B cell (primary cell): ENCODE measurements at regions not wholly inside any gene's neighbourhood (a gene's known extent, or its start where the extent isn't known, plus 50 kb on each side); places are given as distances from the start of the nearest gene placed in this dataset.

Experiments
- ATAC-seq: fragments of 200-7000 bp; cut with Tn5 transposase; one replicate; pipeline ENCODE4 v1.10.0; 2021; ENCODE audit warnings: low read depth, mild to moderate bottlenecking, moderate number of reproducible peaks, moderate library complexity
- CTCF ChIA-PET: fragments of 350-600 bp; sonication (Branson Sonifier 250); formaldehyde crosslinking; loops from one replicate; lab custom pipeline; 2021; ENCODE audit warnings: antibody characterized with exemption, inconsistent platforms; lab: Charles Lee
- POLR2A ChIA-PET: fragments of 350-600 bp; sonication (Branson Sonifier 250); formaldehyde crosslinking; loops from one replicate; lab custom pipeline; 2021; ENCODE audit warnings: antibody characterized with exemption; lab: Charles Lee
- DNase-seq: peaks from one replicate; pipeline ENCODE4 v3.0.0; 2013
- H2AFZ ChIP-seq: 2 replicates; pipeline ENCODE4 v1.6.1; 2012; ENCODE audit warnings: mild to moderate bottlenecking, low read depth, low read length; ENCODE audit not compliant: insufficient read depth, poor library complexity, severe bottlenecking
- H3K27ac ChIP-seq, 2 donors: 1 replicate in 1 of 2; 2 replicates in 1 of 2; pipeline ENCODE4 v1.5.1; 2012 to 2013; ENCODE audit warnings: low read length in 2 of 2, mild to moderate bottlenecking in 2 of 2, moderate library complexity in 1 of 2
- H3K27me3 ChIP-seq, 4 experiments: fragments of 200-600 bp in 1 of 4; sonication (generic) in 1 of 4; replicated peaks in 1 of 4; 1 replicate in 2 of 4; 2 replicates in 2 of 4; pipeline versions ENCODE4 v1.6.1 to v1.7.0; 2013 to 2016; ENCODE audit warnings: low read length in 3 of 4, mild to moderate bottlenecking in 2 of 4, mixed read lengths in 1 of 4, moderate library complexity in 1 of 4; ENCODE audit not compliant: insufficient read depth in 4 of 4, control insufficient read depth in 3 of 4; ENCODE audit errors: control extremely low read depth in 1 of 4
- H3K36me3 ChIP-seq, 2 experiments: replicated peaks in 1 of 2; 1 replicate in 1 of 2; 2 replicates in 1 of 2; pipeline versions ENCODE4 v1.6.1 to v1.7.1; 2013; ENCODE audit warnings: low read length in 1 of 2; ENCODE audit not compliant: insufficient read depth in 2 of 2, control insufficient read depth in 1 of 2; ENCODE audit errors: control extremely low read depth in 1 of 2, extremely low read depth in 1 of 2
- H3K4me1 ChIP-seq, 2 donors: fragments of 200-600 bp in 1 of 2; sonication (generic) in 1 of 2; 1 replicate in 1 of 2; 2 replicates in 1 of 2; pipeline versions ENCODE4 v1.5.1 to v1.6.1; 2013 to 2017; ENCODE audit warnings: low read length in 2 of 2; ENCODE audit not compliant: control insufficient read depth in 2 of 2, insufficient read depth in 2 of 2
- H3K4me2 ChIP-seq: replicated peaks from 2 replicates; pipeline ENCODE3; 2012; ENCODE audit warnings: mild to moderate bottlenecking, low read depth, low read length; ENCODE audit not compliant: poor library complexity, severe bottlenecking
- H3K4me3 ChIP-seq, 5 experiments: fragments of 200-600 bp in 1 of 5; sonication (generic) in 1 of 5; 1 replicate in 3 of 5; 2 replicates in 2 of 5; pipeline versions ENCODE4 v1.5.1 to v1.7.0; 2011 to 2016; ENCODE audit warnings: low read length in 4 of 5, mild to moderate bottlenecking in 4 of 5, low read depth in 2 of 5, control low read depth in 1 of 5, moderate library complexity in 1 of 5; ENCODE audit not compliant: insufficient read depth in 1 of 5; ENCODE audit errors: control extremely low read depth in 1 of 5, extremely low read depth in 1 of 5
- H3K79me2 ChIP-seq: fragments of 200-600 bp; sonication (generic); one replicate; pipeline ENCODE4 v1.6.0; 2016; ENCODE audit warnings: low read length; ENCODE audit not compliant: control insufficient read depth, insufficient read depth
- H3K9ac ChIP-seq: fragments of 200-600 bp; sonication (generic); 2 replicates; pipeline ENCODE4 v1.6.1; 2017; ENCODE audit warnings: mild to moderate bottlenecking, low read length, moderate library complexity
- H3K9me3 ChIP-seq, 3 donors: one replicate each; pipeline versions ENCODE4 v1.6.1 to v1.7.1; 2013; ENCODE audit warnings: low read length in 2 of 3; ENCODE audit not compliant: control insufficient read depth in 2 of 3, insufficient read depth in 1 of 3; ENCODE audit errors: control extremely low read depth in 1 of 3
- H4K20me1 ChIP-seq: 2 replicates; pipeline ENCODE4 v1.6.0; 2012; ENCODE audit warnings: mild to moderate bottlenecking, low read length; ENCODE audit not compliant: insufficient read depth, control insufficient read depth, poor library complexity, severe bottlenecking
- H3K27ac Mint-ChIP-seq: one replicate; pipeline ENCODE4 v1.8.0; 2021; ENCODE audit warnings: mixed read lengths
- H3K27me3 Mint-ChIP-seq: one replicate; pipeline ENCODE4 v1.8.0; 2021; ENCODE audit warnings: mixed read lengths
- H3K4me1 Mint-ChIP-seq: one replicate; pipeline ENCODE4 v1.8.0; 2021; ENCODE audit warnings: mixed read lengths
- H3K4me3 Mint-ChIP-seq: one replicate; pipeline ENCODE4 v1.8.0; 2021; ENCODE audit warnings: mixed read lengths
- H3K9me3 Mint-ChIP-seq: one replicate; pipeline ENCODE4 v1.8.0; 2022; ENCODE audit warnings: mixed read lengths; ENCODE audit not compliant: insufficient read depth
- EZH2 ChIP-seq: IDR thresholded peaks from 2 replicates; pipeline ENCODE4 v1.6.1; 2012; ENCODE audit warnings: borderline replicate concordance, low read depth, mild to moderate bottlenecking, moderate library complexity, low read length; ENCODE audit not compliant: insufficient read depth, poor library complexity, severe bottlenecking
- WGBS: methylation state at CpG from one replicate; pipeline ENCODE4 v1.1.5; 2013; ENCODE audit warnings: missing lambda C conversion rate; ENCODE audit not compliant: insufficient coverage; 5-methylcytosine and 5-hydroxymethylcytosine counted together
- intact Hi-C: fragments of 100-400 bp; cut with micrococcal nuclease; formaldehyde crosslinking; loops from one replicate; pipeline ENCODE4 v1.10.0; 2022
- TF ChIP-seq, protein P1 (sequence below): fragments of 200-600 bp; IDR thresholded peaks from one replicate; pipeline ENCODE4 v1.8.0; 2022; ENCODE audit warnings: antibody characterized with exemption, mild to moderate bottlenecking

DNA sequence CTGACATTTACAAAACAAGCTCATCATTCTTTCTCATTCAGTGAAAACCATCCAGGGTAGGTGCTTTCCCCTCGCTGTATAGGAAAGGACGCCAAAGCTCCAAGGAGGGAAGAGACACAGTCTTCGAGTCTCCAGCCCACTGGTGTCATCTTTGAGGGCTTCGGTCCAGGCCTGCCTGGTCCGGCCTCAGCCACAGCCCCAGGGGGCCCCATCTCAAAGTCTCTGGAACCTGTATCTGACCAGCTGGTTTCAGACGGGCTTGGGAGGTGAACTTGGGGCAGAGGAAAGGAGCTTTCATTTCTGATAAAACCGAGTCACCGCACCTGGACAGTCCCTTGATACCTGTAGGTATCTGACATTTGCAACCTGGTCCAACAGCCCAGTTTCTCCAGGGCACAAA, 229.5 kb upstream of the RTL1 start:
- no peak overlapping the region for H3K27ac Mint-ChIP-seq
- peaks cover 18% of the 10 kb centered on the region for H3K27me3 Mint-ChIP-seq
- ChIA-PET CTCF (interaction anchor here (0.7 kb wide), 1 partner anchor 12 kb away, joined by 3 read pairs; no protein-coding TSS in a partner anchor), POLR2A (no interaction called here)
- H3K9ac ChIP-seq: no peak overlapping the region
- H3K79me2 ChIP-seq: no peaks in the 10 kb centered on the region
- ATAC-seq (no peak), DNase-seq (no peak)
- no peaks in the 10 kb centered on the region for H3K4me1 ChIP-seq
- peaks cover 0 to 17% (median 0%) of the 10 kb centered on the region in 4 experiments for H3K27me3 ChIP-seq
- no peak overlapping the region for H3K4me2 ChIP-seq
- H2AFZ ChIP-seq: no peak overlapping the region
- peaks cover 3% of the 10 kb centered on the region for H3K9me3 Mint-ChIP-seq
- H3K4me3 ChIP-seq: no peak overlapping the region
- H4K20me1 ChIP-seq: no peaks in the 10 kb centered on the region
- no peaks in the 10 kb centered on the region for H3K36me3 ChIP-seq
- 94% methylated on average over 8 of the region's 8 CpGs for WGBS
- no peaks in the 10 kb centered on the region for H3K4me1 Mint-ChIP-seq
- TF ChIP-seq, protein P1, sequence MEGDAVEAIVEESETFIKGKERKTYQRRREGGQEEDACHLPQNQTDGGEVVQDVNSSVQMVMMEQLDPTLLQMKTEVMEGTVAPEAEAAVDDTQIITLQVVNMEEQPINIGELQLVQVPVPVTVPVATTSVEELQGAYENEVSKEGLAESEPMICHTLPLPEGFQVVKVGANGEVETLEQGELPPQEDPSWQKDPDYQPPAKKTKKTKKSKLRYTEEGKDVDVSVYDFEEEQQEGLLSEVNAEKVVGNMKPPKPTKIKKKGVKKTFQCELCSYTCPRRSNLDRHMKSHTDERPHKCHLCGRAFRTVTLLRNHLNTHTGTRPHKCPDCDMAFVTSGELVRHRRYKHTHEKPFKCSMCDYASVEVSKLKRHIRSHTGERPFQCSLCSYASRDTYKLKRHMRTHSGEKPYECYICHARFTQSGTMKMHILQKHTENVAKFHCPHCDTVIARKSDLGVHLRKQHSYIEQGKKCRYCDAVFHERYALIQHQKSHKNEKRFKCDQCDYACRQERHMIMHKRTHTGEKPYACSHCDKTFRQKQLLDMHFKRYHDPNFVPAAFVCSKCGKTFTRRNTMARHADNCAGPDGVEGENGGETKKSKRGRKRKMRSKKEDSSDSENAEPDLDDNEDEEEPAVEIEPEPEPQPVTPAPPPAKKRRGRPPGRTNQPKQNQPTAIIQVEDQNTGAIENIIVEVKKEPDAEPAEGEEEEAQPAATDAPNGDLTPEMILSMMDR: no peak
- no peak for TF ChIP-seq EZH2
- no peak overlapping the region for H3K4me3 Mint-ChIP-seq
- H3K27ac ChIP-seq: no peak overlapping the region
- H3K9me3 ChIP-seq: peaks cover 0 to 31% (median 0%) of the 10 kb centered on the region in 3 donors
- intact Hi-C loops: no loop called here

DNA sequence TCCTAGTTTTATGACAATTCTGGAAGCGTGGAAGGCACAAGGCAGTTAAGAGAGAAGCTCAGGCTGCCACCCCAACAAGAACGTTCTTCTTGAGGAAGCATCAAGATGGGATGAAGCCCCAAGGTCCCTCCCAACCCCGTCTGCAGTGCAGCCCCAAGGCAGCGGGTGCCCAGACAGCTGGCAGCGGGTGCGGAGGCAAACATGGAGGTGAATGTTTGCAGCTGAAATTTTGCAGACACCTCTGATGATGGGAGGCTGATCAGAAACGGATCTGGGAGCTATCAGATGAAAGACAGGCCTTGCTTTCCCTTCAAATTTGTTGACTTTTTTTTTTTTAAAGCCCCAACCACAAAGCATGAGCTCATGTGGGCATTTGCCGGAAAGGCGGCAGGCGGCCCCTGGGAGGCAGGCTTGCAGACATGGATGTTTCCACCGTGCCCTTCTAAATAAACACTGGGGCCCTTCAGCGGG, 230.7 kb upstream of the RTL1 start:
- POLR2A ChIA-PET: no interaction called here
- no peaks in the 10 kb centered on the region for H3K4me1 Mint-ChIP-seq
- no peaks in the 10 kb centered on the region for H3K79me2 ChIP-seq

More for the DNA sequence above, 230.7 kb upstream of the RTL1 start:
- whole genome bisulfite sequencing: 86% methylated on average over 6 of the region's 12 CpGs
- Histone ChIP-seq H3K27ac (no peak overlapping the region), H3K36me3 (no peaks in the 10 kb centered on the region), H3K4me1 (no peaks in the 10 kb centered on the region), H3K4me3 (no peak overlapping the region), H3K9me3 (peaks cover 0 to 22% (median 0%) of the 10 kb centered on the region in 3 donors), H4K20me1 (no peaks in the 10 kb centered on the region), H3K9ac (no peak overlapping the region), H2AFZ (no peak overlapping the region), H3K27me3 (peaks cover 0 to 11% (median 0%) of the 10 kb centered on the region in 4 experiments), H3K4me2 (no peak overlapping the region)
- TF ChIP-seq, protein P1: no peak
- TF ChIP-seq EZH2: no peak
- CTCF ChIA-PET: interaction anchor here (0.6 kb wide), 1 partner anchor 1970 kb away, joined by 4 read pairs; no protein-coding TSS in a partner anchor
- intact Hi-C loops: no loop called here
- H3K27me3 Mint-ChIP-seq: peaks cover 15% of the 10 kb centered on the region
- H3K4me3 Mint-ChIP-seq: no peak overlapping the region
- DNase-seq (no peak), ATAC-seq (no peak)
- H3K9me3 Mint-ChIP-seq: peaks cover 3% of the 10 kb centered on the region
- H3K27ac Mint-ChIP-seq: no peak overlapping the region
